HG03575 (cell line): ENCODE measurements at regions not wholly inside any gene's neighbourhood (a gene's known extent, or its start where the extent isn't known, plus 50 kb on each side); places are given as distances from the start of the nearest gene placed in this dataset.

ENCODE experiments used
- ATAC-seq: cut with Tn5 transposase; IDR thresholded peaks from one replicate; pipeline ENCODE4 v1.9.1; 2021; ENCODE audit not compliant: unreplicated experiment, insufficient number of reproducible peaks, low FRiP score; ENCODE audit errors: extremely low read depth

GRCh38 chr6:54700158-54700557 is 146.4 kb upstream of the FAM83B start:
- no peak for ATAC-seq

GRCh38 chr6:54702772-54703171 is 143.8 kb upstream of the FAM83B start:
- no peak for ATAC-seq

GRCh38 chr6:54706391-54706790 is 140.2 kb upstream of the FAM83B start:
- no peak for ATAC-seq

GRCh38 chr6:54706844-54707605 is 139.5 kb upstream of the FAM83B start:
- ATAC-seq = no peak

GRCh38 chr6:54710456-54710855 is 136.1 kb upstream of the FAM83B start:
- ATAC-seq = no peak

- ATAC-seq = no peak
These were observed 130.6 kb upstream of the FAM83B start for GRCh38 chr6:54716010-54716409.

GRCh38 chr6:54716877-54717276 is 129.7 kb upstream of the FAM83B start:
- no peak for ATAC-seq

- ATAC-seq = peak; percentile 92
These were observed 128.6 kb upstream of the FAM83B start for GRCh38 chr6:54717849-54718455.

GRCh38 chr6:54718541-54719023 is 128.0 kb upstream of the FAM83B start:
- no peak for ATAC-seq

- no peak for ATAC-seq
These were observed 127.4 kb upstream of the FAM83B start for GRCh38 chr6:54719131-54719530.

- ATAC-seq = no peak
These were observed 126.9 kb upstream of the FAM83B start for GRCh38 chr6:54719633-54720032.

GRCh38 chr6:54722328-54722727 is 124.2 kb upstream of the FAM83B start:
- ATAC-seq = no peak

- no peak for ATAC-seq
These were observed 116.9 kb upstream of the FAM83B start for GRCh38 chr6:54729716-54730115.

- no peak for ATAC-seq
These were observed 115.6 kb upstream of the FAM83B start for GRCh38 chr6:54730767-54731630.

- ATAC-seq = no peak
These were observed 109.3 kb upstream of the FAM83B start for GRCh38 chr6:54737247-54737646.

- no peak for ATAC-seq
These were observed 98.6 kb upstream of the FAM83B start for GRCh38 chr6:54747955-54748354.

- ATAC-seq = no peak
These were observed 92.2 kb upstream of the FAM83B start for GRCh38 chr6:54754406-54754805.

- ATAC-seq = no peak
These were observed 88.2 kb upstream of the FAM83B start for GRCh38 chr6:54758340-54758739.

GRCh38 chr6:54768494-54768893 is 78.1 kb upstream of the FAM83B start:
- ATAC-seq = no peak

- no peak for ATAC-seq
These were observed 76.2 kb upstream of the FAM83B start for GRCh38 chr6:54770328-54770727.
